HG03135 (cell line): ENCODE measurements at regions not wholly inside any gene's neighbourhood (a gene's known extent, or its start where the extent isn't known, plus 50 kb on each side); places are given as distances from the start of the nearest gene placed in this dataset.

Source experiments
- ATAC-seq: cut with Tn5 transposase; IDR thresholded peaks from one replicate; pipeline ENCODE4 v1.9.1; 2021; ENCODE audit warnings: mild to moderate bottlenecking, moderate library complexity; ENCODE audit not compliant: unreplicated experiment

- no peak for ATAC-seq
Measured at GRCh38 chr16:85173981-85174751, 61.9 kb upstream of the CIBAR2 start.

GRCh38 chr16:85174871-85175723, 62.8 kb upstream of the CIBAR2 start:
- no peak for ATAC-seq

GRCh38 chr16:85175724-85176233, 63.5 kb upstream of the CIBAR2 start:
- no peak for ATAC-seq

GRCh38 chr16:85176541-85177447, 64.5 kb upstream of the CIBAR2 start:
- no peak for ATAC-seq

GRCh38 chr16:85177448-85177846, 65.2 kb upstream of the CIBAR2 start:
- no peak for ATAC-seq

- ATAC-seq = no peak
Measured at GRCh38 chr16:85178006-85178591, 65.8 kb upstream of the CIBAR2 start.

GRCh38 chr16:85178596-85178995, 66.3 kb upstream of the CIBAR2 start:
- no peak for ATAC-seq

GRCh38 chr16:85179344-85180046, 67.2 kb upstream of the CIBAR2 start:
- ATAC-seq = no peak

- no peak for ATAC-seq
Measured at GRCh38 chr16:85180047-85180826, 68.0 kb upstream of the CIBAR2 start.

- no peak for ATAC-seq
Measured at GRCh38 chr16:85180827-85181738, 68.8 kb upstream of the CIBAR2 start.

GRCh38 chr16:85181739-85182129, 69.5 kb upstream of the CIBAR2 start:
- ATAC-seq = no peak

GRCh38 chr16:85182286-85182685, 70.0 kb upstream of the CIBAR2 start:
- ATAC-seq = no peak

- no peak for ATAC-seq
Measured at GRCh38 chr16:85182774-85183173, 70.5 kb upstream of the CIBAR2 start.

GRCh38 chr16:85183564-85183963, 71.3 kb upstream of the CIBAR2 start:
- ATAC-seq = no peak

GRCh38 chr16:85184404-85184803, 72.1 kb upstream of the CIBAR2 start:
- no peak for ATAC-seq

- no peak for ATAC-seq
Measured at GRCh38 chr16:85185303-85186100, 73.2 kb upstream of the CIBAR2 start.

- no peak for ATAC-seq
Measured at GRCh38 chr16:85187002-85187401, 74.7 kb upstream of the CIBAR2 start.
